GM23248 (cell line): ENCODE measurements at regions not wholly inside any gene's neighbourhood (a gene's known extent, or its start where the extent isn't known, plus 50 kb on each side); places are given as distances from the start of the nearest gene placed in this dataset.

Source experiments
- DNase-seq: peaks from one replicate; pipeline ENCODE4 v3.0.0-alpha.2; 2015
- H2AFZ ChIP-seq: fragments of 200-600 bp; sonication (generic); 2 replicates; pipeline ENCODE4 v1.6.1; 2016; ENCODE audit warnings: antibody characterized with exemption
- H3F3A ChIP-seq: fragments of 200-600 bp; sonication (generic); 2 replicates; pipeline ENCODE4 v1.6.1; 2016; ENCODE audit warnings: mild to moderate bottlenecking, antibody characterized with exemption, mixed run types; ENCODE audit not compliant: insufficient read depth
- H3K27ac ChIP-seq: fragments of 200-600 bp; sonication (generic); 2 replicates; pipeline ENCODE4 v1.5.1; 2016; ENCODE audit warnings: mild to moderate bottlenecking
- H3K27me3 ChIP-seq: fragments of 200-600 bp; sonication (generic); replicated peaks from 2 replicates; pipeline ENCODE4 v1.6.1; 2016; ENCODE audit warnings: mild to moderate bottlenecking; ENCODE audit not compliant: insufficient read depth
- H3K36me3 ChIP-seq: fragments of 200-600 bp; sonication (generic); 2 replicates; pipeline ENCODE4 v1.6.1; 2016; ENCODE audit warnings: low read depth, mild to moderate bottlenecking
- H3K4me1 ChIP-seq: fragments of 200-600 bp; sonication (generic); 2 replicates; pipeline ENCODE4 v1.6.1; 2016; ENCODE audit warnings: mild to moderate bottlenecking; ENCODE audit not compliant: insufficient read depth
- H3K4me2 ChIP-seq: fragments of 200-600 bp; sonication (generic); one replicate; pipeline ENCODE4 v1.6.1; 2016; ENCODE audit warnings: mild to moderate bottlenecking; ENCODE audit not compliant: unreplicated experiment
- H3K4me3 ChIP-seq: fragments of 200-600 bp; sonication (generic); 2 replicates; pipeline ENCODE4 v1.5.1; 2016; ENCODE audit warnings: mild to moderate bottlenecking
- H3K79me2 ChIP-seq: fragments of 200-600 bp; sonication (generic); 2 replicates; pipeline ENCODE4 v1.6.1; 2016; ENCODE audit warnings: mild to moderate bottlenecking; ENCODE audit not compliant: insufficient read depth
- H3K9ac ChIP-seq: fragments of 200-600 bp; sonication (generic); 2 replicates; pipeline ENCODE4 v1.6.1; 2016; ENCODE audit warnings: mild to moderate bottlenecking
- H3K9me2 ChIP-seq: fragments of 200-600 bp; sonication (generic); 2 replicates; pipeline ENCODE4 v1.6.1; 2016; ENCODE audit warnings: mixed run types, mild to moderate bottlenecking, moderate library complexity; ENCODE audit not compliant: insufficient read depth
- H3K9me3 ChIP-seq: fragments of 200-600 bp; sonication (generic); one replicate; pipeline ENCODE4 v1.6.1; 2017; ENCODE audit warnings: low read depth
- H4K20me1 ChIP-seq: fragments of 200-600 bp; sonication (generic); 2 replicates; pipeline ENCODE4 v1.6.0; 2016; ENCODE audit not compliant: insufficient read depth
- EZH2 ChIP-seq: fragments of 200-600 bp; sonication (generic); IDR thresholded peaks from 2 replicates; pipeline ENCODE4 v1.6.1; 2018; ENCODE audit warnings: antibody characterized with exemption, mild to moderate bottlenecking; ENCODE audit not compliant: insufficient read depth, poor library complexity, severe bottlenecking
- EZH2phosphoT487 ChIP-seq: fragments of 200-600 bp; sonication (generic); IDR thresholded peaks from 2 replicates; pipeline ENCODE4 v1.6.1; 2018; ENCODE audit warnings: antibody characterized with exemption, moderate library complexity, mild to moderate bottlenecking, low read depth; ENCODE audit not compliant: insufficient read depth
- WGBS, 2 experiments: methylation state at CpG; one replicate each; pipeline ENCODE4 v1.1.6; 2015 to 2017; ENCODE audit warnings: low lambda C conversion rate in 2 of 2, low coverage in 1 of 2; ENCODE audit errors: missing lambda C conversion rate in 2 of 2; 5-methylcytosine and 5-hydroxymethylcytosine counted together
- in situ Hi-C: fragments of 300-500 bp; cut with MboI; formaldehyde crosslinking; loops from 2 replicates; pipeline ENCODE4 v1.15.0; 2020

GRCh38 chr3:101148001-101148400 lies 154.8 kb upstream of the ABI3BP start:
- Histone ChIP-seq H3K36me3 (no peaks in the 10 kb centered on the region), H3K4me3 (no peak overlapping the region), H3K4me1 (no peaks in the 10 kb centered on the region), H2AFZ (no peak overlapping the region), H4K20me1 (no peaks in the 10 kb centered on the region), H3K9me3 (no peaks in the 10 kb centered on the region), H3K9me2 (no peaks in the 10 kb centered on the region), H3K79me2 (no peaks in the 10 kb centered on the region), H3F3A (no peaks in the 10 kb centered on the region), H3K4me2 (no peak overlapping the region), H3K9ac (no peak overlapping the region), H3K27me3 (no peaks in the 10 kb centered on the region), H3K27ac (no peak overlapping the region)
- in situ Hi-C loops = no loop called here
- no peak for DNase-seq
- no peak for TF ChIP-seq EZH2phosphoT487
- no peak for TF ChIP-seq EZH2
- WGBS, 2 experiments = 54 to 67% methylated on average over 3 of the region's 3 CpGs

DNA sequence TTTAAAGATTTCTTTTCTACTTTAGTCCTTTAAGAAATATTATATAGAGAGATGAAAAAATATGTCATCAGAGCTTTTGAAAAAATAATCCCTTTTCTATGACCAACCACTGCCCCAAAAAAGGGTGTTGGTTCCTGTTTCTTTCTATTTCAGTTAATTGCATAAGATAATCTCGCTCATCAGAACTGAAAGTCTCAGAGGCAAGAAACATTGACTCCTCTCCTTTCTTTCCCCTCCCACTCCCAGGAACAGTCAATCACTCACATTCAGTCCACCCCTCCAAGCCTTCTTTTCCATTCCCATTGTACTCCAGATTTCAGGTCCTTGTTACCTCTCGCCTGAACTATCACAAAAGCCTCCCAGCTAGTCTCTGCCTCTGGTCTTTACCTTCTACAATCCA lies 153.7 kb upstream of the ABI3BP start:
- no peaks in the 10 kb centered on the region for H3K9me3 ChIP-seq
- H3K4me3 ChIP-seq = no peak overlapping the region
- in situ Hi-C loops = no loop called here
- no peak overlapping the region for H2AFZ ChIP-seq
- H3K27me3 ChIP-seq = no peaks in the 10 kb centered on the region
- H3K9ac ChIP-seq = no peak overlapping the region
- 93 to 97% methylated on average over 2 of the region's 2 CpGs for WGBS, 2 experiments
- H3K36me3 ChIP-seq = no peaks in the 10 kb centered on the region
- H3F3A ChIP-seq = no peaks in the 10 kb centered on the region
- no peaks in the 10 kb centered on the region for H3K4me1 ChIP-seq
- TF ChIP-seq EZH2 = no peak
- H3K4me2 ChIP-seq = no peak overlapping the region
- no peaks in the 10 kb centered on the region for H4K20me1 ChIP-seq
- no peak for DNase-seq
- no peak overlapping the region for H3K27ac ChIP-seq
- no peaks in the 10 kb centered on the region for H3K79me2 ChIP-seq
- no peaks in the 10 kb centered on the region for H3K9me2 ChIP-seq

DNA sequence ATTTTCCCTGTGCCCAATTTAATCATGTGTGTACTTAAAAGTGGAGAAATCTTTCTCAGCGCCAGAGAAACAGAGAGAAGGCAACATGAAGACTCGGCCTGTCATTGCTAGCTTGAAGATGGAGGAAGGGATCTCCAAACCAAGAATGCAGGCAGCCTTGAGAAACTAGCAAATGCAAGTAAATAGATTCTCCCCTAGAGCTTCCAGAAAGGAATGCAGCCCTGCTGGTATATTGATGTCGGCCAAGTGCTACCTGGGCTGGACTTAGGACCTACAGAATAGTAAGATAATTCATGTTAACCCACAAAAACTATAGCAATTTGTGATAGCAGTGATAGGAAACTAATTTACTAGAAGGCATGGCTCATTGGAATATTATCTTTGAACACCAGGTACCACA lies 150.9 kb upstream of the ABI3BP start:
- Histone ChIP-seq H3K4me1 (no peaks in the 10 kb centered on the region), H3K27me3 (no peaks in the 10 kb centered on the region), H3K9me3 (no peaks in the 10 kb centered on the region), H3F3A (no peaks in the 10 kb centered on the region), H3K79me2 (no peaks in the 10 kb centered on the region), H3K4me3 (no peak overlapping the region), H4K20me1 (no peaks in the 10 kb centered on the region), H3K9me2 (no peaks in the 10 kb centered on the region), H3K4me2 (no peak overlapping the region), H3K27ac (no peak overlapping the region), H2AFZ (no peak overlapping the region), H3K9ac (no peak overlapping the region), H3K36me3 (no peaks in the 10 kb centered on the region)
- TF ChIP-seq EZH2 (no peak), EZH2phosphoT487 (no peak)
- 80 to 82% methylated on average over 3 of the region's 3 CpGs for WGBS, 2 experiments
- in situ Hi-C loops = no loop called here
- DNase-seq = no peak

- H3K9ac ChIP-seq = no peak overlapping the region
- TF ChIP-seq EZH2 = no peak
- no peak for TF ChIP-seq EZH2phosphoT487
- in situ Hi-C loops = no loop called here
- no peak overlapping the region for H2AFZ ChIP-seq
- WGBS, 2 experiments = 48 to 52% methylated on average over 3 of the region's 3 CpGs
- no peaks in the 10 kb centered on the region for H3K4me1 ChIP-seq
- no peaks in the 10 kb centered on the region for H3K9me2 ChIP-seq
- H4K20me1 ChIP-seq = no peaks in the 10 kb centered on the region
- H3K27me3 ChIP-seq = no peaks in the 10 kb centered on the region
- no peaks in the 10 kb centered on the region for H3K9me3 ChIP-seq
- no peak for DNase-seq
- H3K27ac ChIP-seq = no peak overlapping the region
- H3K4me2 ChIP-seq = no peak overlapping the region
- no peak overlapping the region for H3K4me3 ChIP-seq
- no peaks in the 10 kb centered on the region for H3K36me3 ChIP-seq
- no peaks in the 10 kb centered on the region for H3F3A ChIP-seq
- no peaks in the 10 kb centered on the region for H3K79me2 ChIP-seq
Measured at GRCh38 chr3:101143012-101143411, 149.8 kb upstream of the ABI3BP start.

- no peaks in the 10 kb centered on the region for H3K9me2 ChIP-seq
- H3K27me3 ChIP-seq = no peaks in the 10 kb centered on the region
- TF ChIP-seq EZH2 = no peak
- no peak for TF ChIP-seq EZH2phosphoT487
- no peak for DNase-seq
- H3K4me3 ChIP-seq = no peak overlapping the region
- no peaks in the 10 kb centered on the region for H3K79me2 ChIP-seq
- H4K20me1 ChIP-seq = no peaks in the 10 kb centered on the region
- no peaks in the 10 kb centered on the region for H3F3A ChIP-seq
- H3K9ac ChIP-seq = no peak overlapping the region
- WGBS, 2 experiments = 66 to 71% methylated on average over 2 of the region's 2 CpGs
- H3K9me3 ChIP-seq = no peaks in the 10 kb centered on the region
- in situ Hi-C loops = no loop called here
- H3K27ac ChIP-seq = no peak overlapping the region
- H3K4me2 ChIP-seq = no peak overlapping the region
- H2AFZ ChIP-seq = no peak overlapping the region
- H3K4me1 ChIP-seq = no peaks in the 10 kb centered on the region
- no peaks in the 10 kb centered on the region for H3K36me3 ChIP-seq
Measured at GRCh38 chr3:101142160-101142559, 148.9 kb upstream of the ABI3BP start.
